ENCODE measurements at regions not wholly inside any gene's neighbourhood (a gene's known extent, or its start where the extent isn't known, plus 50 kb on each side); places are given as distances from the start of the nearest gene placed in this dataset.

- no peak for DNase-seq
These were observed 85.8 kb upstream of the PRNP start for GRCh38 chr20:4600308-4601014.

- DNase-seq, result no peak
These were observed 89.0 kb upstream of the PRNP start for GRCh38 chr20:4597215-4597614.

GRCh38 chr20:4593149-4593525, 93.1 kb upstream of the PRNP start:
- DNase-seq, result no peak

GRCh38 chr20:4592316-4593148, 93.7 kb upstream of the PRNP start:
- DNase-seq, result no peak

GRCh38 chr20:4591975-4592315, 94.3 kb upstream of the PRNP start:
- no peak for DNase-seq

GRCh38 chr20:4585758-4586157, 100.5 kb upstream of the PRNP start:
- no peak for DNase-seq

- DNase-seq, result no peak
These were observed 101.0 kb upstream of the PRNP start for GRCh38 chr20:4585104-4585753.

GRCh38 chr20:4584510-4584909, 101.7 kb upstream of the PRNP start:
- DNase-seq, result no peak

GRCh38 chr20:4581838-4582237, 104.4 kb upstream of the PRNP start:
- no peak for DNase-seq

GRCh38 chr20:4578375-4578774, 107.9 kb upstream of the PRNP start:
- DNase-seq, result no peak

GRCh38 chr20:4574356-4574690, 111.9 kb upstream of the PRNP start:
- no peak for DNase-seq

- DNase-seq, result no peak
These were observed 112.5 kb upstream of the PRNP start for GRCh38 chr20:4573564-4574355.

GRCh38 chr20:4571759-4572531, 114.3 kb upstream of the PRNP start:
- no peak for DNase-seq

- DNase-seq, result no peak
These were observed 116.4 kb upstream of the PRNP start for GRCh38 chr20:4569865-4570264.

- no peak for DNase-seq
These were observed 117.2 kb upstream of the PRNP start for GRCh38 chr20:4569092-4569491.

- no peak for DNase-seq
These were observed 117.8 kb upstream of the PRNP start for GRCh38 chr20:4568361-4568959.

GRCh38 chr20:4567170-4567569, 119.1 kb upstream of the PRNP start:
- DNase-seq, result no peak

- no peak for DNase-seq
These were observed 122.7 kb upstream of the PRNP start for GRCh38 chr20:4563534-4563933.

- no peak for DNase-seq
These were observed 123.2 kb upstream of the PRNP start for GRCh38 chr20:4563031-4563430.

- no peak for DNase-seq
These were observed 125.6 kb upstream of the PRNP start for GRCh38 chr20:4560667-4561066.

- no peak for DNase-seq
These were observed 126.3 kb upstream of the PRNP start for GRCh38 chr20:4559906-4560305.

- no peak for DNase-seq
These were observed 127.2 kb upstream of the PRNP start for GRCh38 chr20:4559106-4559505.
